LNCAP (cell line): ENCODE measurements at regions not wholly inside any gene's neighbourhood (a gene's known extent, or its start where the extent isn't known, plus 50 kb on each side); places are given as distances from the start of the nearest gene placed in this dataset.

Source experiments
- CTCF ChIP-seq: fragments of 450-650 bp; IDR thresholded peaks from 2 replicates; pipeline ENCODE4 v1.5.1; 2017; ENCODE audit warnings: mild to moderate bottlenecking

- TF ChIP-seq CTCF: no peak
Observed at GRCh38 chr17:73971127-73971526, 232.4 kb upstream of the RPL38 start.

- TF ChIP-seq CTCF: no peak
Observed at GRCh38 chr17:73972056-73972455, 231.4 kb upstream of the RPL38 start.

GRCh38 chr17:73972901-73973300, 230.6 kb upstream of the RPL38 start:
- TF ChIP-seq CTCF: no peak

GRCh38 chr17:73973586-73974409, 229.7 kb upstream of the RPL38 start:
- no peak for TF ChIP-seq CTCF

- no peak for TF ChIP-seq CTCF
Observed at GRCh38 chr17:73974536-73974935, 228.9 kb upstream of the RPL38 start.

GRCh38 chr17:73976147-73976546, 227.3 kb upstream of the RPL38 start:
- no peak for TF ChIP-seq CTCF

GRCh38 chr17:73976676-73977521, 226.6 kb upstream of the RPL38 start:
- TF ChIP-seq CTCF: no peak
